ENCODE measurements at regions not wholly inside any gene's neighbourhood (a gene's known extent, or its start where the extent isn't known, plus 50 kb on each side); places are given as distances from the start of the nearest gene placed in this dataset.

DNA sequence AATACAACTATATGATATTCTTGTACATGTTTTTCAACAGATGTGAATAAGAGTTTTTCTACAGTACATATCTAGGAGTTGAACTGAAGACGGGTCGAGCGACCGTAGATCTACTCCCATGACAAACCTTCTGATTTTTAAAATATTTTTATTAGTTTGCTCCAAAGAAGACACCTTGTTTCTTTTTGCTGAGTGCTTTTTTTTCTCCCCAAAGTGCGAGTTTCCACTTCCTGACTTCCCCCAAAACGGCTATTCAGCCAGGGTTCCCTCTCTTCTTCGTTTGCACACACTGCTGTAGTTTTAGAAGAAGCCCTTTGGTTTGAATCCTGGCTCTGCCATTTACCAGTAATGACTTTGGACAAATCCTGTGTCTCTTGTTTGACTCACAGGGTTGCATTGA is 241.7 kb upstream of the MAF start:
- TF ChIP-seq, protein P1, sequence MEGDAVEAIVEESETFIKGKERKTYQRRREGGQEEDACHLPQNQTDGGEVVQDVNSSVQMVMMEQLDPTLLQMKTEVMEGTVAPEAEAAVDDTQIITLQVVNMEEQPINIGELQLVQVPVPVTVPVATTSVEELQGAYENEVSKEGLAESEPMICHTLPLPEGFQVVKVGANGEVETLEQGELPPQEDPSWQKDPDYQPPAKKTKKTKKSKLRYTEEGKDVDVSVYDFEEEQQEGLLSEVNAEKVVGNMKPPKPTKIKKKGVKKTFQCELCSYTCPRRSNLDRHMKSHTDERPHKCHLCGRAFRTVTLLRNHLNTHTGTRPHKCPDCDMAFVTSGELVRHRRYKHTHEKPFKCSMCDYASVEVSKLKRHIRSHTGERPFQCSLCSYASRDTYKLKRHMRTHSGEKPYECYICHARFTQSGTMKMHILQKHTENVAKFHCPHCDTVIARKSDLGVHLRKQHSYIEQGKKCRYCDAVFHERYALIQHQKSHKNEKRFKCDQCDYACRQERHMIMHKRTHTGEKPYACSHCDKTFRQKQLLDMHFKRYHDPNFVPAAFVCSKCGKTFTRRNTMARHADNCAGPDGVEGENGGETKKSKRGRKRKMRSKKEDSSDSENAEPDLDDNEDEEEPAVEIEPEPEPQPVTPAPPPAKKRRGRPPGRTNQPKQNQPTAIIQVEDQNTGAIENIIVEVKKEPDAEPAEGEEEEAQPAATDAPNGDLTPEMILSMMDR (conservative IDR thresholded peaks at IDR 0.05; ENCODE audit: low read depth, low read length) = no peak
- no peak for TF ChIP-seq EZH2 (IDR thresholded peaks at IDR 0.05; ENCODE audit: borderline replicate concordance, low read depth, low read length, poor library complexity, severe bottlenecking)
